ENCODE measurements at regions not wholly inside any gene's neighbourhood (a gene's known extent, or its start where the extent isn't known, plus 50 kb on each side); places are given as distances from the start of the nearest gene placed in this dataset.
A peak's percentile ranks its signal among the peaks of the same experiment; 100 is the strongest.

- peak; percentile 73 for DNase-seq
These were observed 334.8 kb upstream of the CAMK1G start for GRCh38 chr1:209248649-209249279.

GRCh38 chr1:209249280-209249670, 334.2 kb upstream of the CAMK1G start:
- DNase-seq = no peak

GRCh38 chr1:209249785-209250440, 333.6 kb upstream of the CAMK1G start:
- DNase-seq = peak; percentile 30

GRCh38 chr1:209250861-209251636, 332.5 kb upstream of the CAMK1G start:
- DNase-seq = no peak

GRCh38 chr1:209256766-209257350, 326.7 kb upstream of the CAMK1G start:
- no peak for DNase-seq

- no peak for DNase-seq
These were observed 326.1 kb upstream of the CAMK1G start for GRCh38 chr1:209257454-209257853.

- no peak for DNase-seq
These were observed 323.4 kb upstream of the CAMK1G start for GRCh38 chr1:209260136-209260535.

GRCh38 chr1:209262631-209263030, 320.9 kb upstream of the CAMK1G start:
- DNase-seq = no peak

- DNase-seq = no peak
These were observed 318.2 kb upstream of the CAMK1G start for GRCh38 chr1:209265301-209265700.

- DNase-seq = no peak
These were observed 316.8 kb upstream of the CAMK1G start for GRCh38 chr1:209266590-209267205.

- no peak for DNase-seq
These were observed 315.5 kb upstream of the CAMK1G start for GRCh38 chr1:209267968-209268367.

GRCh38 chr1:209268479-209268878, 315.0 kb upstream of the CAMK1G start:
- no peak for DNase-seq

- no peak for DNase-seq
These were observed 307.2 kb upstream of the CAMK1G start for GRCh38 chr1:209276321-209276720.

GRCh38 chr1:209277662-209278061, 305.9 kb upstream of the CAMK1G start:
- DNase-seq = no peak

GRCh38 chr1:209291715-209292114, 291.8 kb upstream of the CAMK1G start:
- no peak for DNase-seq

GRCh38 chr1:209302779-209303568, 280.5 kb upstream of the CAMK1G start:
- DNase-seq = peak; percentile 52

GRCh38 chr1:209304166-209304565, 279.3 kb upstream of the CAMK1G start:
- DNase-seq = no peak

- no peak for DNase-seq
These were observed 278.1 kb upstream of the CAMK1G start for GRCh38 chr1:209305221-209305954.

GRCh38 chr1:209307846-209308245, 275.7 kb upstream of the CAMK1G start:
- DNase-seq = no peak

- DNase-seq = no peak
These were observed 274.3 kb upstream of the CAMK1G start for GRCh38 chr1:209309198-209309597.

- DNase-seq = no peak
These were observed 271.7 kb upstream of the CAMK1G start for GRCh38 chr1:209311770-209312169.

GRCh38 chr1:209316929-209317328, 266.6 kb upstream of the CAMK1G start:
- DNase-seq = no peak

Measured in NCI-H146 (cell line).